HG03469 (cell line): ENCODE measurements at regions not wholly inside any gene's neighbourhood (a gene's known extent, or its start where the extent isn't known, plus 50 kb on each side); places are given as distances from the start of the nearest gene placed in this dataset.
A peak's percentile ranks its signal among the peaks of the same experiment; 100 is the strongest.

Experiments used
- ATAC-seq: cut with Tn5 transposase; IDR thresholded peaks from one replicate; pipeline ENCODE4 v1.9.1; 2021; ENCODE audit warnings: mild to moderate bottlenecking, moderate library complexity, moderate number of reproducible peaks; ENCODE audit not compliant: unreplicated experiment

- ATAC-seq = no peak
Observed at GRCh38 chr2:18427762-18428161, 132.7 kb downstream of the RDH14 start.

- ATAC-seq = no peak
Observed at GRCh38 chr2:18426174-18426573, 134.3 kb downstream of the RDH14 start.

- ATAC-seq = no peak
Observed at GRCh38 chr2:18425210-18425703, 135.2 kb downstream of the RDH14 start.

GRCh38 chr2:18423636-18424035 is 136.8 kb downstream of the RDH14 start:
- no peak for ATAC-seq

GRCh38 chr2:18422432-18423165 is 137.9 kb downstream of the RDH14 start:
- no peak for ATAC-seq

GRCh38 chr2:18413676-18414396 is 146.6 kb downstream of the RDH14 start:
- ATAC-seq = no peak

GRCh38 chr2:18412980-18413675 is 147.3 kb downstream of the RDH14 start:
- ATAC-seq = no peak

GRCh38 chr2:18411626-18412025 is 148.8 kb downstream of the RDH14 start:
- ATAC-seq = no peak

- ATAC-seq = no peak
Observed at GRCh38 chr2:18410543-18410942, 149.9 kb downstream of the RDH14 start.

- no peak for ATAC-seq
Observed at GRCh38 chr2:18408638-18409037, 151.8 kb downstream of the RDH14 start.

GRCh38 chr2:18406219-18406618 is 154.2 kb downstream of the RDH14 start:
- no peak for ATAC-seq

- ATAC-seq = no peak
Observed at GRCh38 chr2:18404708-18405107, 155.7 kb downstream of the RDH14 start.

- no peak for ATAC-seq
Observed at GRCh38 chr2:18403921-18404522, 156.4 kb downstream of the RDH14 start.

- ATAC-seq = no peak
Observed at GRCh38 chr2:18402831-18403230, 157.6 kb downstream of the RDH14 start.

- no peak for ATAC-seq
Observed at GRCh38 chr2:18401471-18401870, 159.0 kb downstream of the RDH14 start.

- no peak for ATAC-seq
Observed at GRCh38 chr2:18399601-18400000, 160.9 kb downstream of the RDH14 start.

- ATAC-seq = no peak
Observed at GRCh38 chr2:18398833-18399232, 161.6 kb downstream of the RDH14 start.

- ATAC-seq = no peak
Observed at GRCh38 chr2:18396329-18397010, 164.0 kb downstream of the RDH14 start.

- ATAC-seq = no peak
Observed at GRCh38 chr2:18395555-18395954, 164.9 kb downstream of the RDH14 start.

- peak; percentile 74 for ATAC-seq
Observed at GRCh38 chr2:18387441-18388206, 172.8 kb downstream of the RDH14 start.
